Natural killer cell (primary cell): ENCODE measurements at regions not wholly inside any gene's neighbourhood (a gene's known extent, or its start where the extent isn't known, plus 50 kb on each side); places are given as distances from the start of the nearest gene placed in this dataset.

Source experiments
- ATAC-seq, 3 donors: fragments of 150-1000 bp in 2 of 3; fragments of 200-7000 bp in 1 of 3; cut with Tn5 transposase; 1 replicate in 1 of 3; 2 replicates in 2 of 3; pipeline ENCODE4 v1.10.0; 2021; ENCODE audit warnings: mild to moderate bottlenecking in 2 of 3, moderate library complexity in 2 of 3
- DNase-seq, 2 donors: peaks; one replicate each; pipeline versions ENCODE4 v3.0.0 to v3.0.0-alpha.2; 2013 to 2021; ENCODE audit warnings: mixed read lengths in 1 of 2
- H3K27ac ChIP-seq: one replicate; pipeline ENCODE4 v1.5.1; 2013; ENCODE audit warnings: mild to moderate bottlenecking, low read length
- H3K27me3 ChIP-seq: one replicate; pipeline ENCODE4 v1.6.1; 2013; ENCODE audit warnings: low read length; ENCODE audit not compliant: control insufficient read depth, insufficient read depth
- H3K36me3 ChIP-seq: one replicate; pipeline ENCODE4 v1.6.1; 2013; ENCODE audit warnings: low read length; ENCODE audit not compliant: control insufficient read depth, insufficient read depth
- H3K4me1 ChIP-seq: one replicate; pipeline ENCODE4 v1.6.1; 2013; ENCODE audit warnings: low read length; ENCODE audit not compliant: control insufficient read depth, insufficient read depth
- H3K4me3 ChIP-seq: one replicate; pipeline ENCODE4 v1.5.1; 2013; ENCODE audit warnings: low read length
- H3K9me3 ChIP-seq: one replicate; pipeline ENCODE4 v1.6.1; 2013; ENCODE audit warnings: low read length; ENCODE audit not compliant: control insufficient read depth, insufficient read depth
- H3K27ac Mint-ChIP-seq, 2 donors: one replicate each; pipeline ENCODE4 v1.8.0; 2022; ENCODE audit warnings: mild to moderate bottlenecking in 2 of 2, mixed read lengths in 2 of 2, moderate library complexity in 1 of 2
- H3K27me3 Mint-ChIP-seq, 2 donors: one replicate each; pipeline ENCODE4 v1.8.0; 2022; ENCODE audit warnings: low read depth in 2 of 2, mixed read lengths in 2 of 2
- H3K36me3 Mint-ChIP-seq: one replicate; pipeline ENCODE4 v1.8.0; 2022; ENCODE audit warnings: mixed read lengths
- H3K4me1 Mint-ChIP-seq, 2 donors: one replicate each; pipeline ENCODE4 v1.8.0; 2022; ENCODE audit warnings: mixed read lengths in 2 of 2
- H3K4me3 Mint-ChIP-seq: one replicate; pipeline ENCODE4 v1.8.0; 2022; ENCODE audit warnings: mild to moderate bottlenecking, moderate library complexity, mixed read lengths
- H3K9me3 Mint-ChIP-seq, 2 donors: one replicate each; pipeline ENCODE4 v1.8.0; 2022; ENCODE audit warnings: mixed read lengths in 2 of 2
- CTCF ChIP-seq: fragments of 200-600 bp; IDR thresholded peaks from one replicate; pipeline ENCODE4 v1.8.0; 2022; ENCODE audit warnings: antibody characterized with exemption
- WGBS: methylation state at CpG from one replicate; pipeline ENCODE4 v1.1.7; 2013; ENCODE audit warnings: missing lambda C conversion rate; ENCODE audit not compliant: insufficient coverage; 5-methylcytosine and 5-hydroxymethylcytosine counted together
- intact Hi-C: fragments of 100-400 bp; cut with micrococcal nuclease; formaldehyde crosslinking; loops from one replicate; pipeline ENCODE4 v1.14.2; 2022

GRCh38 chrX:43559644-43560043 is 96.5 kb upstream of the MAOA start:
- Histone ChIP-seq H3K4me1 (no peaks in the 10 kb centered on the region), H3K27ac (no peak overlapping the region), H3K27me3 (no peaks in the 10 kb centered on the region), H3K4me3 (no peak overlapping the region), H3K36me3 (no peaks in the 10 kb centered on the region), H3K9me3 (no peaks in the 10 kb centered on the region)
- intact Hi-C loops: loop anchor here (5.0 kb wide), 3 partner anchors 193 to 1777 kb away; no protein-coding TSS in a partner anchor
- Mint-ChIP-seq H3K36me3 (no peaks in the 10 kb centered on the region), H3K4me1 (no peaks in the 10 kb centered on the region), H3K27ac (no peak overlapping the region), H3K4me3 (no peak overlapping the region), H3K27me3 (peaks cover 0 to 10% of the 10 kb centered on the region in 2 donors), H3K9me3 (no peaks in the 10 kb centered on the region)
- ATAC-seq (no peak), DNase-seq (peak in 1 of 2 donors; percentile 55)
- no peak for TF ChIP-seq CTCF
- WGBS: 0% methylated on average over 1 of the region's 2 CpGs

DNA sequence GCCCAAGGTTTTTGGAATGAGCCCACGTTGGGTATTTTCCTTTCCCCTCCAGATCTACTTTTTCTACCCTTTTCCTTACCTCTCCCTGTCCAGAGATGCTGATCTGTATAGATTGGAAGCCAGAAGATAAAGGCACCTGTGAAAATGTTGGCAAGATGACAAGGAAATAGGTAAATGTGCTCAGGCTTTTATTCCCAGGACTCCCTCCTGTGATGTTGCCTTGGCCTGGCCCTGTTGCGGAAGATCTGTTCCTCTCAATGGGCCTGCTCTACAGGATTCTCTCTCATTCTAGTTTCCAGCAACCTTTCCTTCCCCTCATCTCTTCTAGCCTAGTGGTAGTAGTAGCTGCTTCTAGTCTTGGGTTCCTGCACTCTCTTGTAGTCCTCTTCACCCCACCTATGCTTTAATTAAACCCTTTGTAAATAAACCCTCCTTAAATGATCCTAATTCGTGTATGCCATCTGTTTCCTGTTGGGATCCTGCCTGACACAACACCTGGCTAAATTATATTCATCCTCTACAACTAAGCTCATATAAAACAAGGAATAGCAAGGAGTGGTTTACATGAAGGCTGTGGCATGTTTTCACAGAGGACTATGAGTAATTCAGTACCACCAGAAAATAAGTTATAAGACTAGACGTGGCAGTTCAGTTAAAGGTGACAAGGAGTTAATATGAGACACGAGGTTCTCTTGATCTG is 95.7 kb upstream of the MAOA start:
- no peaks in the 10 kb centered on the region for H3K9me3 Mint-ChIP-seq
- peaks cover 0 to 10% of the 10 kb centered on the region in 2 donors for H3K27me3 Mint-ChIP-seq
- DNase-seq: no peak
- no peaks in the 10 kb centered on the region for H3K4me1 Mint-ChIP-seq
- no peak for ATAC-seq
- no peaks in the 10 kb centered on the region for H3K4me1 ChIP-seq
- TF ChIP-seq CTCF: no peak
- H3K36me3 Mint-ChIP-seq: no peaks in the 10 kb centered on the region
- no peak overlapping the region for H3K27ac ChIP-seq
- no peak overlapping the region for H3K27ac Mint-ChIP-seq
- intact Hi-C loops: no loop called here
- H3K4me3 Mint-ChIP-seq: no peak overlapping the region
- H3K9me3 ChIP-seq: no peaks in the 10 kb centered on the region
- no peaks in the 10 kb centered on the region for H3K27me3 ChIP-seq
- WGBS: 90% methylated on average over 2 of the region's 5 CpGs
- H3K36me3 ChIP-seq: no peaks in the 10 kb centered on the region
- H3K4me3 ChIP-seq: no peak overlapping the region

- H3K27ac ChIP-seq: no peak overlapping the region
- intact Hi-C loops: no loop called here
- H3K4me3 Mint-ChIP-seq: no peak overlapping the region
Observed at GRCh38 chrX:43562372-43562771, 93.7 kb upstream of the MAOA start.

More at GRCh38 chrX:43562372-43562771, 93.7 kb upstream of the MAOA start:
- TF ChIP-seq CTCF: no peak
- H3K4me1 ChIP-seq: no peaks in the 10 kb centered on the region
- Mint-ChIP-seq H3K27ac (no peak overlapping the region), H3K9me3 (no peaks in the 10 kb centered on the region), H3K4me1 (no peaks in the 10 kb centered on the region), H3K36me3 (no peaks in the 10 kb centered on the region), H3K27me3 (peaks cover 3 to 6% of the 10 kb centered on the region in 2 donors)
- H3K4me3 ChIP-seq: no peak overlapping the region
- 89% methylated on average over 1 of the region's 1 CpG for WGBS
- H3K9me3 ChIP-seq: no peaks in the 10 kb centered on the region
- DNase-seq (no peak), ATAC-seq (no peak)
- no peaks in the 10 kb centered on the region for H3K36me3 ChIP-seq
- no peaks in the 10 kb centered on the region for H3K27me3 ChIP-seq
